ENCODE measurements at regions not wholly inside any gene's neighbourhood (a gene's known extent, or its start where the extent isn't known, plus 50 kb on each side); places are given as distances from the start of the nearest gene placed in this dataset.

- no peak for TF ChIP-seq CTCF (IDR thresholded peaks at IDR 0.05)
- TF ChIP-seq EZH2 (IDR thresholded peaks at IDR 0.05) = no peak
- TF ChIP-seq EZH2phosphoT487 (IDR thresholded peaks at IDR 0.05) = no peak
Measured at GRCh38 chr1:233728721-233729120, 114.8 kb downstream of the KCNK1 start.

Measured in neural progenitor cell (in vitro differentiated cells).